Activated naive CD8-positive, alpha-beta T cell treated with anti-CD3 and anti-CD28 coated beads, Interleukin-2, amount 50 U/mL, for 24 hours (primary cell): ENCODE measurements at regions not wholly inside any gene's neighbourhood (a gene's known extent, or its start where the extent isn't known, plus 50 kb on each side); places are given as distances from the start of the nearest gene placed in this dataset.

Experiments used
- ATAC-seq: fragments of 150-1000 bp; cut with Tn5 transposase; one replicate; pipeline ENCODE4 v1.10.0; 2021
- DNase-seq: peaks from one replicate; pipeline ENCODE4 v3.0.0; 2021
- H3K27ac Mint-ChIP-seq: one replicate; pipeline ENCODE4 v1.8.0; 2021; ENCODE audit warnings: mild to moderate bottlenecking, mixed read lengths
- H3K27me3 Mint-ChIP-seq: one replicate; pipeline ENCODE4 v1.8.0; 2021; ENCODE audit warnings: mixed read lengths
- H3K36me3 Mint-ChIP-seq: one replicate; pipeline ENCODE4 v1.8.0; 2021; ENCODE audit warnings: low read depth, mixed read lengths
- H3K4me1 Mint-ChIP-seq: one replicate; pipeline ENCODE4 v1.8.0; 2021; ENCODE audit warnings: mixed read lengths
- H3K4me3 Mint-ChIP-seq: one replicate; pipeline ENCODE4 v1.8.0; 2021; ENCODE audit warnings: mild to moderate bottlenecking, moderate library complexity, mixed read lengths
- H3K9me3 Mint-ChIP-seq: one replicate; pipeline ENCODE4 v1.8.0; 2021; ENCODE audit warnings: mixed read lengths

GRCh38 chrX:10365532-10366265 lies 208.9 kb downstream of the CLCN4 start:
- Mint-ChIP-seq H3K27ac (no peak overlapping the region), H3K4me3 (no peak overlapping the region), H3K9me3 (no peaks in the 10 kb centered on the region), H3K4me1 (no peaks in the 10 kb centered on the region), H3K27me3 (no peaks in the 10 kb centered on the region), H3K36me3 (no peaks in the 10 kb centered on the region)
- no peak for DNase-seq
- ATAC-seq = no peak

- Mint-ChIP-seq H3K27me3 (no peaks in the 10 kb centered on the region), H3K4me3 (no peak overlapping the region), H3K27ac (no peak overlapping the region), H3K36me3 (no peaks in the 10 kb centered on the region), H3K4me1 (no peaks in the 10 kb centered on the region), H3K9me3 (no peaks in the 10 kb centered on the region)
- no peak for ATAC-seq
- DNase-seq = no peak
These were observed 210.6 kb downstream of the CLCN4 start for GRCh38 chrX:10367406-10367805.

GRCh38 chrX:10370976-10371375 lies 214.2 kb downstream of the CLCN4 start:
- Mint-ChIP-seq H3K27ac (no peak overlapping the region), H3K4me1 (no peaks in the 10 kb centered on the region), H3K9me3 (no peaks in the 10 kb centered on the region), H3K36me3 (no peaks in the 10 kb centered on the region), H3K27me3 (no peaks in the 10 kb centered on the region), H3K4me3 (no peak overlapping the region)
- DNase-seq (no peak), ATAC-seq (no peak)

- ATAC-seq (no peak), DNase-seq (no peak)
- H3K27ac Mint-ChIP-seq = no peak overlapping the region
- no peaks in the 10 kb centered on the region for H3K27me3 Mint-ChIP-seq
- H3K4me1 Mint-ChIP-seq = no peaks in the 10 kb centered on the region
- H3K4me3 Mint-ChIP-seq = no peak overlapping the region
- H3K9me3 Mint-ChIP-seq = no peaks in the 10 kb centered on the region
- no peaks in the 10 kb centered on the region for H3K36me3 Mint-ChIP-seq
These were observed 220.7 kb downstream of the CLCN4 start for GRCh38 chrX:10377427-10377826.

- Mint-ChIP-seq H3K36me3 (no peaks in the 10 kb centered on the region), H3K4me1 (no peaks in the 10 kb centered on the region)
- no peak for ATAC-seq
These were observed 223.1 kb downstream of the CLCN4 start for GRCh38 chrX:10379878-10380277.

GRCh38 chrX:10380300-10380699 lies 223.5 kb downstream of the CLCN4 start:
- Mint-ChIP-seq H3K9me3 (no peaks in the 10 kb centered on the region), H3K27me3 (no peaks in the 10 kb centered on the region), H3K4me3 (no peak overlapping the region), H3K4me1 (no peaks in the 10 kb centered on the region), H3K36me3 (no peaks in the 10 kb centered on the region), H3K27ac (no peak overlapping the region)
- DNase-seq (no peak), ATAC-seq (no peak)

More at GRCh38 chrX:10379878-10380277, 223.1 kb downstream of the CLCN4 start:
- Mint-ChIP-seq H3K27ac (no peak overlapping the region), H3K4me3 (no peak overlapping the region), H3K9me3 (no peaks in the 10 kb centered on the region), H3K27me3 (no peaks in the 10 kb centered on the region)
- no peak for DNase-seq

GRCh38 chrX:10381193-10381592 lies 224.4 kb downstream of the CLCN4 start:
- Mint-ChIP-seq H3K9me3 (no peaks in the 10 kb centered on the region), H3K4me1 (no peaks in the 10 kb centered on the region), H3K4me3 (no peak overlapping the region), H3K27ac (no peak overlapping the region), H3K27me3 (no peaks in the 10 kb centered on the region), H3K36me3 (no peaks in the 10 kb centered on the region)
- DNase-seq = no peak
- no peak for ATAC-seq

GRCh38 chrX:10387011-10387410 lies 230.2 kb downstream of the CLCN4 start:
- Mint-ChIP-seq H3K27me3 (no peaks in the 10 kb centered on the region), H3K9me3 (no peaks in the 10 kb centered on the region), H3K27ac (no peak overlapping the region), H3K4me1 (no peaks in the 10 kb centered on the region), H3K4me3 (no peak overlapping the region), H3K36me3 (no peaks in the 10 kb centered on the region)
- DNase-seq (no peak), ATAC-seq (no peak)

- H3K27ac Mint-ChIP-seq = no peak overlapping the region
- ATAC-seq (no peak), DNase-seq (no peak)
- H3K9me3 Mint-ChIP-seq = no peaks in the 10 kb centered on the region
- H3K27me3 Mint-ChIP-seq = no peaks in the 10 kb centered on the region
- H3K4me3 Mint-ChIP-seq = no peak overlapping the region
- no peaks in the 10 kb centered on the region for H3K4me1 Mint-ChIP-seq
- no peaks in the 10 kb centered on the region for H3K36me3 Mint-ChIP-seq
These were observed 230.2 kb downstream of the MID1 start for GRCh38 chrX:10390187-10390586.

GRCh38 chrX:10393241-10393640 lies 227.1 kb downstream of the MID1 start:
- peaks cover 2% of the 10 kb centered on the region for H3K4me1 Mint-ChIP-seq
- H3K36me3 Mint-ChIP-seq = no peaks in the 10 kb centered on the region
- H3K4me3 Mint-ChIP-seq = no peak overlapping the region
- H3K9me3 Mint-ChIP-seq = no peaks in the 10 kb centered on the region
- H3K27me3 Mint-ChIP-seq = no peaks in the 10 kb centered on the region
- DNase-seq = no peak
- no peak for ATAC-seq
- H3K27ac Mint-ChIP-seq = no peak overlapping the region

- Mint-ChIP-seq H3K36me3 (no peaks in the 10 kb centered on the region), H3K27ac (no peak overlapping the region), H3K4me1 (peaks cover 2% of the 10 kb centered on the region), H3K9me3 (no peaks in the 10 kb centered on the region), H3K27me3 (no peaks in the 10 kb centered on the region), H3K4me3 (no peak overlapping the region)
- no peak for DNase-seq
- ATAC-seq = no peak
These were observed 226.5 kb downstream of the MID1 start for GRCh38 chrX:10393899-10394298.

GRCh38 chrX:10395179-10395578 lies 225.2 kb downstream of the MID1 start:
- Mint-ChIP-seq H3K27me3 (no peaks in the 10 kb centered on the region), H3K4me1 (peaks cover 2% of the 10 kb centered on the region), H3K4me3 (no peak overlapping the region), H3K27ac (no peak overlapping the region), H3K9me3 (no peaks in the 10 kb centered on the region), H3K36me3 (no peaks in the 10 kb centered on the region)
- DNase-seq = no peak
- ATAC-seq = no peak
